HG03108 (cell line): ENCODE measurements at regions not wholly inside any gene's neighbourhood (a gene's known extent, or its start where the extent isn't known, plus 50 kb on each side); places are given as distances from the start of the nearest gene placed in this dataset.

Experiments used
- ATAC-seq: cut with Tn5 transposase; IDR thresholded peaks from one replicate; pipeline ENCODE4 v1.9.1; 2021; ENCODE audit warnings: moderate library complexity; ENCODE audit not compliant: unreplicated experiment

DNA sequence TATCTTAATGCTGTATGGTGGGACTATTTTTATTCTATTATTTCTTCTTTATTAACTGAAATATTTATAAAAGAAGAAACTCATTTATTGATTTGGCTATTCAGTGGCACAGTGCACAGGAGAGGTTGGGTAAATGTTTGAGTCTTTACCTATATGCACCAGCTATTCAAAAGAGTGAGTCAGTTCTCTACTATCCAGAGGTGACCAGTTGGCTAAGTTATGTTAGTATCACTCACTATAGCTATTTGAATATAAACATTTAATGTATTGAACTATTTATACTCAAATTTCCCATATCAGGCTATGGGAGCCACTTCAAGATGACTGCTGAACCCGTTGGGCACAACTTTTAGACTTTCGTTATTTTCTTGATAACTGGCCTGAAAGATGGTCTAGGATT is 106.1 kb upstream of the VEGFC start:
- no peak for ATAC-seq

DNA sequence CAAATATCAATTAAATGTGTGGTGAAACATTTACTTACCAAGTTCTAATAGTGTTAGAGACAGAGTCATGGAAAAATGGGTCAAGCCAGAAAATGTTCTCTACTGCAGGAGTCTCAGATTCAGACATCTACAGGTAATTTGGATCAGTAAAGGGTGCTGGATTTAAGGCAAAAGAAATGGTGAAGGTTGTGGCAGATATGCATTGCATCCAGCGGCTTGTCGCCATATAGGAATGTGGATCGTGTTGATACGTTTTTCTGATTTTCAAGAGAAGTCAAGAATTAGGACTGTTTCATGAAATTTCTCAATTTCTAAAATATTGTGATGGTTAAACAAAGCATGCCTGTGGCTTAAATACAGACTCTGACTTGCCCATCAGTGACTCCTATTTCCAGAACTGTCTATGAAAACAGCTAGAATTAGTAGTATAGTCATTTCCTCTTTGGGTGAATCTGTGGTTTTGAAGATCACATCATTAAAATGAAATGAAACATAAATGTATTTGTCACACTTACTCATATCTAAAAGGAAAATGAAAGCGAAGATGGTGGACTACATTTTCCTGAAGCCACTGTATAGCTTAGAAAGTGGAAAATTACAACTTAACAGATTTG is 110.1 kb upstream of the VEGFC start:
- ATAC-seq, result peak; percentile 95

DNA sequence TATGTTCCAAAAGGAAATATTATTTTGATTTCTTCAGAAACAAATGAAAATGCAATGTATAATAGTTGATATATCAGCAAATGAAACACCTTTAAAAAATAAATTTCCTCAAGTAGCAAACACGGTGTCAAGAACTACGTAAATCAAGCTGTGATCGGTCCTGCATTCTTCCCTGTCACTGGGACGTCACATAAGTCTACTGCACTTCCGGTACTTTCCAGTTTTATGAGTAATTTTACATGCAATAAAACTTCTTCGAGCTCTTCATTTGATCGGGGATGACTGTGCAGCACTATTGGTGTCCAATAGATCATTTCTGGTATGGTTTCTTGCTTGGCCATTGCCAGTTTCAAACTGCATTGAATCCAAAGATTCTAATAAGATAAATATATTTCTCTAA is 114.0 kb upstream of the VEGFC start:
- ATAC-seq, result no peak

DNA sequence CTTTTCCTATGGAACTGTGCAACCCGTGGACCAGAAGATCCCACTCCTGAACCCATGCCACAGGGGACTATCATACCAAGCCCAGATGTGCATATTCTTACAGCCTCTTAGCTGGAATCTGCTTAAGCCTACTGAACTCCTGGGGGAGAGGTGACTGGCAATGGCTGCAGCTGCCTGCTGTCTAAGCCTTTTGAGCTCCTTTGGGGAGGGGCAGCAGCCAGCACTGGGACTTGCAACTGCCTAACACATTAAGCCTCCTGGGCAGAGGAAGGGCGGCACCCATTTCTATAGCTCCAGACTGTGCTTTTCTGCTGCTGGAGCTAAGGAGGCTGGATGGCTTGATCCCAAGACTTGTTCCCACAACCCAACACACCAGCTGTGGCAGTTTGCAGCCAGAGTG is 117.9 kb upstream of the VEGFC start:
- no peak for ATAC-seq

DNA sequence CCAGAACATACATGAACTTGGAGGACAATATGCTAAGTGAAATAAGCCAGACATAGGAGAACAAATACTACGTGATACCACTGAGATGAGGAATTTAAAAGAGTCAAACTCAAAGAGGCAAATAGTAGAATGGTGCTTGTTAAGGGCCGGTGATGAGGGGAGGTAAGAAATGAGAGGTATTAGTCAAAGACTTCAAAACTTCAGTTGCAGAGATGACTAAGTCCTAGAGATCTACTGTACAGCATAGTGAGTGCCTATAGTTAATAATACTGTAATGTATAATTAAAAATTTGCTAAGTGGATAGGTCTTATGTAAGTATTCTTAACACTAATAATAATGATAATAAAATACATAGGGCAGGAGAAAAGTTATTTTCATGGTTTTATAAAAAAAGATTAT is 126.9 kb upstream of the VEGFC start:
- ATAC-seq, result no peak

DNA sequence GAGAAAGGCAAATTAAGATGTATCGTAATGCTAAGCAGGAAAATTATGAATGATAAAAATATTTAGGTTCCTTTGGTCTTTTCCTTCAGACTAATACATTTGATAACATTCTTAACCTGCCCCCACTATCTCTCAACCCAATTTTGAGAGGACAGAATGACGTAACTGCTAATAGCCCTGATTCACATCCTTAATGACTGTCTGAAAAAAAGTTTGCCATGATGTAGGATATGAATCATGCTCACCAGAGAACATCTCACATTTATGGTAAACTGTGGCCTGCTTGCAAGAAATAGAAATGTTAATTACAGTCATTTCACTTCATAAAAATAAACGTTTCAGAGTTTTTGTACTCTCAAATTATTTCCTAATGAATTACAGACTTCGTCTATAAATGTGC is 128.0 kb upstream of the VEGFC start:
- ATAC-seq, result no peak

DNA sequence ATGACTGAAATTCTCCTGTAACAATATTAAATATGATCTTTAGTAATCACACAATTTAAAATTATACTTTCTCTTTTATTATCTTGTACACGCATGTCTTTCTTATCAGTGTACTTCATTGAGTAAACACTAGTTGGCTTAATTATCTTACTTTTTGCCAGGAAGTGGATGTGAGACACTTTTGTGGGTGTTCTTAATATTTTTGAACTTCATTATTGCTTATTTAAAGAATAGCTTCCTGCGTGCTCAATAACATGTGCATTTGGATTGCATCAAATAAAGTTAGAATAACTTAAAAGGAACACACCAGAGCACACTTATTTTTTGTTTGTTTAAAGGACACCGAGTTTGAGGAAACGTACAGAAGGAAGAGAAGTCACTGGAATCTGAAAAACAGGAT is 128.5 kb upstream of the VEGFC start:
- no peak for ATAC-seq

DNA sequence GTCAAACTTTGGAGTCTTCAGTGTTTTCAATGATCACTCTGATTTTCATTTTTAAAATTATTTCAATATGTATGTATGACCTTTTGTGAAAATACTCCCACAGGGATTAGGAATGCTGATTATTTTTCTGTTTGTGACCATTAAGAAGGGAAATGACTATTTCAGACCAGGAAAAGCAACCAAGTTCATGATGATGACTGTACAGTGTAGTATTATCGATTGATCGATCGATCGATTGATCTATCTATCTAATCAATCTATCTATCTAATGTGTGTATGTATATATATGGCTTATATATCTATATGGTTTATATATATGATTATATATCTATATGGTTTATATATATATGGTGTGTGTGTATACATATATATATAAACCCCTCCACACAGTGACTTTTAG is 131.5 kb upstream of the VEGFC start:
- no peak for ATAC-seq

DNA sequence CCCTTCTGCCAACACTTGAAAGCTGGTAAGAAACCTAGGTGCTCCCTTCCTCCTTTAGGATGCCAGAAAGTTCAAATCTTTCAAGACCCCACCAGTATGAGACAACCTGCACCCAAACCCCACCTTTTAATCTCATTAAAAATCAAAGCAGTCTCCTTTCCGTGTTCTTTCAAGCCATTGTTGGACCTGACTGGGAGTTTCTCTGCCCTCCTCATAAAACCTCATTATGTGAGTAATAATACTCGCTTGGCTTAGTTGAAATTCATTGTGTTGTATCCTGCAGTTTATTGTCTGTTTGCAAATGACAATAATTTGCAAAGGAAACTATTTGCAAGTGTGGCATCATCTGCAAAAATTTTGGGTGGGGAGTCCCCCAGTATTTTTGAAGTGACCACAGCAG is 133.2 kb upstream of the VEGFC start:
- ATAC-seq, result no peak

DNA sequence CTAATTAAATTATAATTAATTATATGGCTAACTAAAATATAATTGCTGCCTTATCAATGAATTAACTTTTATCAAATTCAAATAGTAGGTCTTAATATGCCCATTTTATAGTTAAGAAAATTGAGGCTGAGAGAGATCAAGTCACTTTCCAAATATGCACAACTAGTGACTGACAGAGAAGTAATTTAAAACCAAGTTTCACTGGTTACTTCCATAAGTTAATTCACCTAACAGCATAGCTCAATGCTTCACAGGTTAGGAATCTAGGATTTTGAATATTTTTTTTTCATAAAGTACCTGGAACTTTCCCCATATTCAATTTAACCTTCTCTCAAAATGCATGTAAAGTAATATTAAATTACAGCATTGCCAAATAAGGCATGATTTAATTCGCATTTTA is 134.4 kb upstream of the VEGFC start:
- ATAC-seq, result no peak

DNA sequence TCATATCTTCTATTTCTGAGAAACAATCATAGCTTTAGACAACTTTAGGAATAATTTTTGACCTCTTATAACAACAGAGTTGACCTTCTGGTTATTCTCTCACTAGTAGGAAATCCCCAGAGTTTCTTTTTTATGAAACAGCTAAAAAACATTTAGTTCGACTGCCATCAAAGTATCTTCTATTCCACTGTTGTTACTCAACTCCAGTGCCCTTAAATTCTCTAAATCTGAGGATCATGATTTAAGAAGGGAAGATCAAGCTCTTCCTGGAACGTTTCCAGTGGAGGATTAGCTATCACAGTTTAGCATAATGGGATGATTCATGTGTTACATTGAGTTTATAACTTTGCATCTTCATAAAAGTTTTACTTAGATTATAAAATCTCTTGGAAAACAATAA is 134.9 kb upstream of the VEGFC start:
- no peak for ATAC-seq

DNA sequence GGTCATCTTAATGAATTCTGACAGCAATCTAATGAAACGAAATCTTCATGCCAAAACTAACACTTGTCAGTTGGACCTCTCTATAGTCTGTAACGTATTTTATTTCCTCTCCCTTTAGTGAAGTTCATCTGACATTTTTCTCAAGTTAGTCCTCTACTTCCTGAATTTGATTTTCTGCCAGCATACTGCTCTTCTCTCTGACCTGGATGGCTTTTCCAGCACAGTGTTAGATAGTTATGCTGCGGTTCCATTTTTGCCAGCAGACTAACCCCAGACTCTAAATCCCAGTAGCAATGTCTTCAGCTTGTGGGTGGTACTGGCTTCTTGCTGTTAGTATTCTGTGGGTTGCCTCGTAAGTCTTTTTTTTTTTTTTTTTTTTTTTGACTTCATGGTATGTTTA is 146.7 kb upstream of the VEGFC start:
- ATAC-seq, result no peak

DNA sequence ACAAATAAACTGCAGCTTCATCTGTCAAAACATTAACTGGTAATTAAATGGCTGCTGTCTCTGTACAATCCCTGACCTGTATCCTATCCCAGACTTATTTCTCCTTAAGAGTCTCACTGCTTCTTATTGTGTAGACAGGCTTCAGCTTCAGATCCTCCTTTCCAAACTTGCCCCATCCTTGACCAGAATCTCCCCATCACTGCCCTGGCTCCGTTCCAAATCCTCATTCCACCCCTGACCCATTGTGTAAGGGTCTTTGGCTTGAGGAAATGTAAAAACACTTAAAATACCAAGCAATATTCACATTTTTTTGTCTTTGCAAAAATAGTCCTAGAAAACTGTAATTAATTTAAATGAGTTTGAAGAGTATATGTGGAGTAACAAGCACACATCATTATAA is 152.6 kb upstream of the VEGFC start:
- no peak for ATAC-seq

DNA sequence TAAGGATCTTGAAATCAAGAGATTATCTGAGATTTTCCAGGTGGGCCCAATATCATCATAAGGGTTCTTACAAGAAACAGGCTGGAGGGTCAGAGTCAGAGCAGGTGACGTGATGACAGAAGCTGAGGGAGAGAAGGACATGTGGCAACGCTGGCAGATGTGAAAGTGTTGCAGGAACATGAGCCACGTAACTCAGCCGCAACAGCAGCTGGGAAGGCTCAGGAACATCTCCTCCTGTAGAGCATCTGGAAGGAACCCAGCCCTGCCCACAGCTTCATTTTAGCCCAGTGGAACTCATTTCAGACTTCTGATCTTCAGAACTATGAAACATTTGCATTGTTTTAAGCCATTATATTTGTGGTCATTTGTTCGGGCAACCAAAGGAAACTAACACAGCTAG is 156.3 kb upstream of the VEGFC start:
- no peak for ATAC-seq

DNA sequence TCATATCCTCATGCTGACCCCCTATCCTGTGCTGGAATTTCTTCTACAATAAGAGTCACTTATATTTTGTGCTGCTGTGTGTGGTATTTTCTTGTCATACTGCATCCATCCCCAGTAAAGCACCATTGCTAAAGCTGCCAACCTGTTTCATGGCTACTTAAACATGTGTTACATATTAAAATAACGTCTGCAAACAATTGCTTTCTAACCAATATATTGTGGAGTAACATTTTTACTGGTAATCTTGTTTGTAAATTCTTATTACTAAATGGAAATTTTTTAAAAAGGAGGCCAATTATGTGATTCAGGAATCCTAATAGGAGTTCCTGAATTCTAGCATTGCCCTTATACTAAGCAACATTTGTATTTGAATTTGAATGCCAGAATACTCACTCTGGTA is 160.3 kb upstream of the VEGFC start:
- ATAC-seq, result no peak

DNA sequence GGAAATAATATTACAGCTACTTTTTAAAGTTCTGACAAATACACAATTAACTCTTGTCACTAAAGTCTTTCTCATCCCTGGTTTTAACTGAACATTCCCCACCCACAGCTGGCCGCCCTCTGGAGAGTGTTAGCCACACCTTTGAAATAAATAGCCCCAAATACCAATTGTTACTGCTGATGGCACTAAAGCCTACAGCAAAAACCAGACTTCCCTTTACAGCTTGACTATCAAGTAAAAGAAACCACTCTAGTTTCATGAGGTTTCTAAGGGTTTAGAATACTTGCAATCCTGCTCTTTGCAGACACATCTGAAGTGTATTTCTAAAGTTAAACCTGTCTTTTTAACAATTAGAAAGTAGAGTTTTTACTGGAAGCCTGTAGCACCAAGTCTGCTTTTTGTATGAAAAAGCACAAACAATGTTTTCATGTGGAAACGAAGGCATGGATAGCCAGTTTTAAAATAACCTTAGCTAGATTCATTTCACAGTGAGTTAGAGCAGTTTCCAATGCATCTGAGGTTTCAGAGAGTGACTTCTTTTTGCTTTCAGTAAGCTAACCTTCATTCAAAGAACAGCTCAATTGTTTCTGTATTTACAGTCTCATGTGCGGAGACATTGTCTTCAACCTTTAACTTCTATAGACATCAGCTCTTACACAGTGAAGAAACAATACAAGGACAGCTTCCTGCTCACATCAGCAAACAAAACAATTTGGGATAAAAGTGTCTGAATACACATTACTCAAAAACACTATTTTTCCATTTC is 164.8 kb upstream of the VEGFC start:
- no peak for ATAC-seq

DNA sequence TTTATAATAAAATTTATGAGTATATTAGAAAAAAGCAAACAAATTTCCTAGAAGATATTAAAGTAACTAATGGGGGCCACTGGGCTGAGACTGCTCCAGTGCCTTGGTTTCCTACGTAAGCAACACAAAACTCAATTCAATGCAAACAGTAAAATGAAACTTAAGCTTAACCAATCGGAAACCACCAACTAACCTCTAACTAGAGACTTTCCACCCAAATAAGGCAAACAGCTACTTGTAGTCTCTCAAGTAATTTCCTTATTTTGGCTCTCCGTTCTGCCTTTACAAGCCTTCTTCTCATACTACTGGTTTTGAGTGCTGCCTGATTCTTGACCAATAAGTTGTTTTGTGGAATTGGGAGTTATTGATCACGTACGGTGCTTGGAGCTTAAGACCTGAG is 167.3 kb upstream of the VEGFC start:
- no peak for ATAC-seq

DNA sequence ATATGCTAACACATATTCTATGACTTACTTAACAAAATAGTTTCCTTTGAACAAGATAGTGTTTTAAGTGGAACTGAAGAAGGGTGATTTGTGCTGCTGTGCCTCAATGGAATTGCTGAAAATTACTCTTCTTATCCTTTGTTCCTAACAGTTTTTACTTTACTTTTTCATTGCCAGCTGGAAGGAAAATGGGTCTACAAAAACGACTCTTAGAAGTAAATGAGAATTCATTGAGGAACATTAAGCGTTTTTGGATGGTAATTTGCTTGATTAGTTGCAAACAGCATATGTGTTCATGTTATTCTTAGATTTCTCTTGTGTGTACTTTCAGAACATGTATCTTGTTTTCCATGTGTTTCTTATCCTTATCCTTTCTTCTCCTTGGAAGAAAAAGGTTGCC is 170.4 kb upstream of the VEGFC start:
- ATAC-seq, result no peak

DNA sequence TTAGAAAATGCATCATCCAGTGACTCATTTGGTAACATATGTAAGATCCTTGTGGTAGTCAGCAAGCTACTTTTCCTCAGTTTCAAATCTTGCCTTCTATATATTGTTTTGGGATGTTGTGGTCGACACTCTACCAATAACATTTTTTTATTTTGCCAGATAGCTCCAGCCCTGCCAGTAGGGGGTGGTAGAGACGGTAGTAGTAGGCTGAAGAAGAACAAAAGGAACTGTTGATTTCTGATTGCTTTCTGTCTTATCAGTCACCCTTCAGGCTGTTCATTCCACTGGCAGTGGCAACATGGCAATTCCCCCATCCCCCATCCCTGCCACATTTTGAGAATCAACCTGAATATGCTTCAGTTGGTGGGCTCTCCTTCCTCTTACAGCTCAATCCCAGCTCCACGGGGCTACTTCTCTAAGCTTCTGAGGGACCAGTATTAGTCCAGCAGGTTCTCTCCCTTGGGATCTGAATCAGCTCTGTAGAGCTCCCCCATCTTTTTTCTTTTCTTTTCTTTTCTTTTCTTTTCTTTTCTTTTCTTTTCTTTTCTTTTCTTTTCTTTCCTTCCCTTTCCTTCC is 171.5 kb upstream of the VEGFC start:
- no peak for ATAC-seq

DNA sequence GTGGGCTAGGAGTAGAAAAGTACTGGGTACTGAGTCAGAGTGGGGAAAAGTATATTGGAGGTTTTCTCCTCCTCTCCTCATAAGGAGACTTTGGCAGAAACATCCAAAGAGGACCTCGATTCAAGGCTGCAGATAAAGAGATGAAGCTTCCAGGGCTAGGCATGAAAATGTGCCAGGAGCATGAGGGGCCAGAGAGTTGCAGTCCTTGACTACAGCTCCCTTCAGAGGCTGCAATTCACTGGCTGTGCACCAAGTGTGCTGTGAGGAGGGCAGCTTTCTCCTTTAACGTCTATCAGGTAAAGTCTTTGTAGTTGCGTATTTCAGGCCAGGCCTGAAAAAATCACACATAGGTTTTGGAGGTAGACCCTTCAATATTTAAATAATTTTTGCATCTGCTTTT is 174.9 kb upstream of the VEGFC start:
- no peak for ATAC-seq

DNA sequence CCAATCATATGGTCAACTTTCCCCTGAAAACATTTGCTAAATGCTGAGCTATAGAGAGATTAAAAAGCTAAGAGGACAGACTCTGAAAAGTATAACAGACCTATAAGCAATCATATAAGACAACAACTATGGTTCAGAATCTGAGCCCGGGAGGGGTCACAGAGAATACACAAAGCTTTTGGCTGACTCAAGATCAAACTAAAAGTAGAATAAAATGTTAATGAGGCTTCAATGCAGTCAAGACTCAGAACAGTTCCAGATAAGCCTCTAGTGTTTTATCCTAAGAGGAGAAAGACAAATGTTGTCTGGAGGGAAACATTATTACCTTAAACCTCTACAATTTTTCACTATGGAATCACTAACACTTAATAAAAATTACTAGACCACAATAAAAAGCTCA is 175.4 kb upstream of the VEGFC start:
- ATAC-seq, result no peak

DNA sequence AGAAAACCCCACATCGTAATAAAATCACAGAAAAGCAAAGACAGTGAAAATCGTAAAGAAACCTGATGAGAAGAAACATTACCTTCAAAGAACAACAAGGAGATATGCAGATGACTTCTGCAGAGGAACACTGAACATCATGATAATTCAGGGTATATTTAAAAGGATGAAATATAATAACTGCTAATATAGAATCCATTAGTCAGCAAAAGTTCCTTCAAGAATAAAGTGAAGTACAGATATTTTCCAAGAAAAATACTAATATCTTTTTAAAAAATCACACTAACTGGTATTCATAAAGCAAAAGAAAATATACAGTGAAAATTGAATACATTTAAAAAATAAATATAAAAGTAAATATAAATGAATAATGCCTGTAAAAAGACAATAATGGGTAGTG is 176.3 kb upstream of the VEGFC start:
- ATAC-seq, result no peak

DNA sequence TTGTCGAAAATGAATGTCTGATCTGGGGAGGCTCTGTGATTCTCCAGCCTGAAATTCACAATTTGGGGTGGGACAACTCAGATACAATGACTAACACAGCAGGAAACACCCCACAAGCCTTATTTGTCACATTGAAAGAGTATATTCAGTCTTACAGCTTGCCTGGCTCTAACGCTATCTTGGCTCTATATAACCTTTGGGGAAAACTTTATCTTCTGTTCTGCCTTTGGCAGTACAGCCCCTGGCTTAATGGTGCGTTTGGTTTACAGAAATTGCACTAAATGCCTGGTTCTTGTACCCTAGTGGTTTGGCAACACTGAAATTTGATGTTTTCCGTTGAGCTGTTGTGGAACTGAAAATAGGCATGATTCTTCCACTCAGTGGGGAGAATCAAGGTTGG is 178.1 kb upstream of the VEGFC start:
- no peak for ATAC-seq
